SJCRH30 (cell line): ENCODE measurements at regions not wholly inside any gene's neighbourhood (a gene's known extent, or its start where the extent isn't known, plus 50 kb on each side); places are given as distances from the start of the nearest gene placed in this dataset.

Experiments
- DNase-seq, 2 experiments: peaks; one replicate each; pipeline ENCODE4 v3.0.0-alpha.2; 2015 to 2020
- H3K27ac ChIP-seq: fragments of 250-450 bp; sonication (Bioruptor Pico); 2 replicates; pipeline ENCODE4 v1.5.1; 2020; ENCODE audit warnings: mild to moderate bottlenecking, moderate library complexity
- H3K27me3 ChIP-seq: fragments of 250-450 bp; sonication (Bioruptor Pico); 2 replicates; pipeline ENCODE4 v1.5.1; 2020; ENCODE audit warnings: mild to moderate bottlenecking, moderate library complexity
- H3K36me3 ChIP-seq: fragments of 250-450 bp; sonication (Bioruptor Pico); 2 replicates; pipeline ENCODE4 v1.5.1; 2020; ENCODE audit warnings: mild to moderate bottlenecking, moderate library complexity
- H3K4me1 ChIP-seq: fragments of 250-450 bp; sonication (Bioruptor Pico); 2 replicates; pipeline ENCODE4 v1.5.1; 2020; ENCODE audit warnings: mild to moderate bottlenecking, moderate library complexity
- H3K4me3 ChIP-seq: fragments of 250-450 bp; sonication (Bioruptor Pico); 2 replicates; pipeline ENCODE4 v1.5.1; 2020; ENCODE audit warnings: mild to moderate bottlenecking, moderate library complexity
- H3K9me3 ChIP-seq: fragments of 250-450 bp; sonication (Bioruptor Pico); replicated peaks from 2 replicates; pipeline ENCODE4 v1.5.1; 2020; ENCODE audit warnings: mild to moderate bottlenecking, moderate library complexity

DNA sequence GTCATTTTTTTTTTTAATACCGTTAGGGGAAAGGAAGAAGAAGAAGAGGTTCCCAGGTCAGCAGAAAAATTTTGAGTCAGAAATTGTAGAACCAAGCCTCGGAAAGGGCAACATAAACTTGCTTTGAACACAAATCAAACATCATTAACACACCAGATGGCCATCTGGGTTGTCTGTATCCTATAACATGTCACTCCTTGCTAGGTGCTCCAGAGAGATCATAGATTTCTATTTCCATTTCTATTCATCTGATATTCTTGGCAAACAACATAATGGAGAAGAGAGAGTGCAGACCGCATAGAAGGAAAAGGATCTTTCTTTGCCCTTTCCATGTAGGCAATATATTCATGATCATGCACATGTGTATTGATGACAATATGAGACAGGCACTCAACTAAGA is 129.5 kb upstream of the STT3B start:
- no peaks in the 10 kb centered on the region for H3K4me1 ChIP-seq
- no peaks in the 10 kb centered on the region for H3K9me3 ChIP-seq
- no peaks in the 10 kb centered on the region for H3K36me3 ChIP-seq
- no peak overlapping the region for H3K4me3 ChIP-seq
- no peaks in the 10 kb centered on the region for H3K27me3 ChIP-seq
- DNase-seq, result no peak
- H3K27ac ChIP-seq, result no peak overlapping the region

DNA sequence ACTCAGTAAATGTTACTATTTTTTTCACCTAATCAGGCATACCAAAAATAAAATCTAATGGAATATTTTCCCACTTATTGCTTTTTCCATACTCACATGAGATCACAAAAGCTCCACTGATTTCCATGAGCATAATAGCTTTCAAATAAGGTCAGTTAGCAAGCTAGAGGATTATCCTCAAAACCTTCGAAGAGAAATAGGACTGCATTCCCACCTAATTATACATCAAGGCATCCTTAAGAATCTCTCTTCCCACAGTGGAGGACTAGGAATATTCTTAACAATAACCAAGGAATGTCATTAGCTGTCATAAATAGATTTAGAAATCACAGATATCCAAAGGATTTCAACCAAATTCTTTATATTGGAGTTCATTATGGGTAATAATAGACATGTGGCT is 127.9 kb upstream of the STT3B start:
- no peak overlapping the region for H3K4me3 ChIP-seq
- H3K27me3 ChIP-seq, result no peaks in the 10 kb centered on the region
- no peaks in the 10 kb centered on the region for H3K4me1 ChIP-seq
- DNase-seq, result no peak
- H3K9me3 ChIP-seq, result no peaks in the 10 kb centered on the region
- H3K36me3 ChIP-seq, result no peaks in the 10 kb centered on the region
- H3K27ac ChIP-seq, result no peak overlapping the region

DNA sequence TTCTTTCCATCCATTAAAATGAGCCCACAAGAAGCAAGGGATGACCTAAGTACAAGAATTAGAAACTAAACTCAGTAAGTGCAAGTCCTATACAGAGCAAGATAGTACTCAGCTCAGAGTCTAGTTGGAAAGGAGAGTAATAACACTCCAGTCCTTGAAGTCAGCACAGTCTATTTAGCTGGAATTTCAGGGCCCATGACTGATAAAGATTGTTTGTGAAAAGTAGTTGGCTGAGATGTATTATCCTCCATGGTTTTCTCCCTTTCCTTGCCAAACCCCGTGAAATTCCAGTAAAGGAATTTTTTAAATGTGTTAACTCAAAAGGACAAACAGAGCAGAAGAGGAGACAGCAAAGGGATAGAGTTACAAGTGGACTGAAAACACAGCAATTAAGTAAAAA is 127.2 kb upstream of the STT3B start:
- Histone ChIP-seq H3K27me3 (no peaks in the 10 kb centered on the region), H3K36me3 (no peaks in the 10 kb centered on the region), H3K9me3 (no peaks in the 10 kb centered on the region), H3K27ac (no peak overlapping the region), H3K4me3 (no peak overlapping the region), H3K4me1 (no peaks in the 10 kb centered on the region)
- no peak for DNase-seq

DNA sequence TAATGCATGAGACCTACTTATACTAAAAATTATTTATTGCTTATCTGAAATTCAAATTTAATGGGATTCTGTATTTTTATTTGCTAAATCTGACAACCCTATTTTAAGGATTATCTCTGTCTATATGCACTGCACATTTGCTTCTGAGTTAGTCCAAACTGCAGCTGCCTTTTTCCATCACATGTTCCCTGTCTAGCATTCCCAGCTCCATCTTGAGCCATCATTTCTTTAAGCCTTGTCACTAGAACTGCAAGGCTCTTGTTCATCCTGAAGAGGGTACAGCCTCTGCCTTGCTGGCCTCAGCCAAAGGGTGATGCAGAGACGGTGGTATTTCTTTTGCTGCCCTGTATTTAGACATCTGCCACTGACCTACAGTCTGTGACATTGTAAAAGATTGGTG is 125.8 kb upstream of the STT3B start:
- DNase-seq, result peak; percentile 17 to 47
- Histone ChIP-seq H3K4me3 (no peak overlapping the region), H3K27ac (no peak overlapping the region), H3K36me3 (no peaks in the 10 kb centered on the region), H3K27me3 (no peaks in the 10 kb centered on the region), H3K9me3 (no peaks in the 10 kb centered on the region), H3K4me1 (no peaks in the 10 kb centered on the region)

DNA sequence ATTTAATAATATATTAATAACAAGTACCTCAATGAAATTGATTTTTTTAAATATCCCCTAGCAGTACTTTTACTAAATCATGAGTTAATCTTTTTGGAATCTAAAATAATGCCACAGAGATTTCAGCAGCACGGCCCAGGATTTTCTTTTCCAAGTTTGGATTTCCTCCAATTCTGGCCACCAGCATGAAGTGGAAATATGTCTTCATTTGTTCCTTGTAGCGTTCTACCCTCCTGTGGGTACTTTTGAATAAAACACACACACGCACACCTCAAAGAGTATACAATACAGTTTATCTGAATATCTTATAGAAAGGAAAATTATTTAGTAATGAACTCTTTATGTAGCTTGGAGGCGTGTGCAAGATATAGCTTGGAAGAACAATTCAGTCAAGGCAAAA is 125.1 kb upstream of the STT3B start:
- no peaks in the 10 kb centered on the region for H3K9me3 ChIP-seq
- no peaks in the 10 kb centered on the region for H3K27me3 ChIP-seq
- no peak overlapping the region for H3K4me3 ChIP-seq
- H3K27ac ChIP-seq, result no peak overlapping the region
- H3K36me3 ChIP-seq, result no peaks in the 10 kb centered on the region
- no peak for DNase-seq
- no peaks in the 10 kb centered on the region for H3K4me1 ChIP-seq

DNA sequence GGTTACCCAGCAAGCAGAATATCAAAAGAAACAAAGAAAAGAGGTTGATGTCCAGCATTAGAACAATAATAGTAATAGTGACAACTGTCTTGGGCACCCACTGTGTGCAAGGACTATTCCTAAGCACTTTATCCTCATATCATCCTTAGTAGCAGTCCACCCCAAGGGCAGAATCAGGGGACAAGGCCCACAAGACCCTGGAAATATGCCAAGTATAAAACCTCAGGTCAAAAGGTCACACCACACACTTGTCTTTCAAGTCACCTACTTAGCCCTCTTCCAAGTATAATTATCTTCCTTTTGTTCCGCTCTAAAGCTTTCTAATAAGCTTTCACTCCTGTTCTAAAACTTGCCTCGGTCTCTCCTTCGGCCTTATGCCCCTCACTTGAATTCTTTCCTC is 124.0 kb upstream of the STT3B start:
- no peaks in the 10 kb centered on the region for H3K27me3 ChIP-seq
- peak; percentile 6 to 39 for DNase-seq

DNA sequence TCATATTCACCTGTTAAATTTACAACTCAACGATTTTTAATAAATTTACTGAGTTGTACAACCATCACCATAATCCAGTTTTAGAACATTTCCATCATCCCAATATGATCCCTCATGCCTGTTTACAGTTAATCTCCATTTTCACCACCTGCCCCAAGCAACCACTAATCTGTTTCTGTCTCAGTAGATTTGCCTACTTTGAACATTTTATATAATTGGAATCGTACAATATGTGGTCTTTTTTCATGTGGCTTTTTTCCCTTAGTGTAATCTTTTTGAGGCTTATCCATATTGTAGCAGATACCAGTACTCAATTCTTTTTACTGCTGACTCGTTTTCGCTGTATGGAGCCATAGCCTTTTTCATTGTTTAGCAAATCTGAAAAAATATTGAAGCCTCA is 123.3 kb upstream of the STT3B start:
- no peak for DNase-seq
- Histone ChIP-seq H3K27ac (no peak overlapping the region), H3K4me3 (no peak overlapping the region), H3K9me3 (no peaks in the 10 kb centered on the region), H3K36me3 (no peaks in the 10 kb centered on the region), H3K4me1 (no peaks in the 10 kb centered on the region), H3K27me3 (no peaks in the 10 kb centered on the region)

More for the DNA sequence above, 124.0 kb upstream of the STT3B start:
- Histone ChIP-seq H3K36me3 (no peaks in the 10 kb centered on the region), H3K4me3 (no peak overlapping the region), H3K27ac (no peak overlapping the region), H3K9me3 (no peaks in the 10 kb centered on the region), H3K4me1 (no peaks in the 10 kb centered on the region)

DNA sequence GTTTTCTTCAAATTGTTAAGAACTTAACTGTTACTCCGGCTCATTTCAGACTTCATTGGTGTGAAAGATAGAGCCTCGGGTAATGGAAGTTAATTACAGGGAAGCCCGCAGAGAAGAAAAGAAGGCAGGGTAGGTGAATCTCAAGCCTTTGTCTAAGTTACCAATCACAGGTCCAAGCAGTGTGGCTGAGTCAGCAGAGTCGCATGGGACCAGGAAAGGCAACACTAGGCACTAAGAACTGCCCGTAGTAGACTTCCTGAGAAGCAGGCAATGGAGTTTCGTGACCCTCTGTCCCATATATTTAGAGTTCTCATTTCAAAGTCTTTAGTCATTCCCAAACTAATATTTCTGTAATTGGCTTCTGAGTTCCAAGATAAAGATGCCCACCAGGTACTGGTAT is 122.9 kb upstream of the STT3B start:
- H3K4me3 ChIP-seq, result no peak overlapping the region
- no peaks in the 10 kb centered on the region for H3K27me3 ChIP-seq
- H3K27ac ChIP-seq, result no peak overlapping the region
- H3K4me1 ChIP-seq, result no peaks in the 10 kb centered on the region
- no peaks in the 10 kb centered on the region for H3K36me3 ChIP-seq
- no peaks in the 10 kb centered on the region for H3K9me3 ChIP-seq
- DNase-seq, result no peak

DNA sequence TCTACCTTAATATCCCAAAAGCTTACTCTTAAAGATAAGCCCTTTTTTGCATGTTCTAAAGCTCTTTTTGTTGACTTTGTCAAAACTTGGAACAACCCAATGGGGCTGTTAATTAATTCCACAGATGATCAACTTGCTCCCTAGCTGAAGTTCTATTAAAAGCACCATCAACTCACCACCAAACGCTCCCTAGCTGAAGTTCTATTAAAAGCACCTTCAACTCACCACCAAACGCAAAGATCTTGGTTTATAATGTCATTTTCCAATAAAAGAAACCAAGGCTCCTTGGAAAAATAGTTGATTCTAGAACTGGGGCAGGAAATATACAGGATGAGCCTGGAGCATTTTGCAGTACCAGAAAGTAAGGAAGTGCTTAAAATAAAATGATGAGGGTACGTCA is 122.3 kb upstream of the STT3B start:
- Histone ChIP-seq H3K27me3 (no peaks in the 10 kb centered on the region), H3K27ac (no peak overlapping the region), H3K36me3 (no peaks in the 10 kb centered on the region), H3K4me1 (no peaks in the 10 kb centered on the region), H3K9me3 (no peaks in the 10 kb centered on the region), H3K4me3 (no peak overlapping the region)
- no peak for DNase-seq

DNA sequence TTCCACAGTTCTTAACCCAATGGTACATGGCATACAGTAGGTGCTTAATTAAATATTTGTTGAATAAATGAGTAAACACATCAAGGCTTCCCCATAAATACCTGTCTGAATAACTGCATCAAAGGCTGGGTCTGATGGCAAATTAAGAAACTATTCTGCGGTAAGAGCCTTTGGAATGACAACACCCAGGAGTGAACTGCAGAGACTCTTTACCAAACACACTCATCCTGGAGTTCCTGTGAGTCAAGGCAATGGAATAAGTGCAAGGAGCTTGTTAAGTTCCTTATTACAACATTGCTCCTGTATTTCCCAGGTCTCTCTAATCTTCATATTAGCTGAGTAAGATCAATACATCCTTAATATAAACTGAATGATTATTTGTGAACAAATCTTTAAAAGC is 119.9 kb upstream of the STT3B start:
- Histone ChIP-seq H3K9me3 (no peaks in the 10 kb centered on the region), H3K4me3 (no peak overlapping the region), H3K27me3 (no peaks in the 10 kb centered on the region), H3K27ac (no peak overlapping the region), H3K4me1 (no peaks in the 10 kb centered on the region), H3K36me3 (no peaks in the 10 kb centered on the region)
- no peak for DNase-seq

DNA sequence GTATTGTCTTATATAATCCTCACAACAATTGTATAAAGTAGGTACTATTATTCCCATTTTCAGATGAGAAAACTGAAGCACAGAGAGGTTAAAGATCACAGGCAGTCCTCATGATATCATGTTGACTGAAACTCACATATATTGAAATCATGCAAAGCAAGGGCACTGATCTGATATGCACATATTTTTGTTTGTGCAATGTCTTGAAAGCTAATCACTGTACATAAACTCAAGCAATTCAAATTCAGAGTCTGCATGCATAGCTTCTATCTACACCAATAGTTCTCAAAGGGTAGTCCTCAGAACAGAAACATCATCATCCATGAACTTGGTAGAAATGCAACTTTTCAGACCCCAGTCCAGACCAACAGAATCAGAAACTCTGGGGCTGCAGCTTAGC is 119.2 kb upstream of the STT3B start:
- DNase-seq, result no peak
- H3K36me3 ChIP-seq, result no peaks in the 10 kb centered on the region
- H3K4me3 ChIP-seq, result no peak overlapping the region
- H3K9me3 ChIP-seq, result no peaks in the 10 kb centered on the region
- no peaks in the 10 kb centered on the region for H3K27me3 ChIP-seq
- no peaks in the 10 kb centered on the region for H3K4me1 ChIP-seq
- H3K27ac ChIP-seq, result no peak overlapping the region

DNA sequence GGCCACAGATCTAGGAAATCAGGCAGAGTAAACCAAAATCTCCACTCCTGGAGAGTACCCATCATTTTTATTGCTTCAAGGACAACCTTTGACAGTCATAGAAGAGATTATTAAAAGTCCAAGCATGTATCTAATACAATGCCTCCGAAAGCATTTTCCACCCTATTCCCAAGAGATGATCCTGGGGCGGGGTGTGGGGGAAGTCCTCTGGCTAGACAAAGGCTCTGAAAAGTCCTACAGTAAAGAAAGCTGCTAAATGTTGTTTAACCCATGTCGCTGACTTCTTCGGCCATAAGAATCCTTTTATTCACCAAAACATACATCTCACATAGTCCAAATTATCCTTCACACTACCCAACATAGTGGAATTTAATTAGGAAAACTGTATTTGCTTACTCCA is 115.7 kb upstream of the STT3B start:
- H3K27ac ChIP-seq, result no peak overlapping the region
- no peaks in the 10 kb centered on the region for H3K27me3 ChIP-seq
- no peaks in the 10 kb centered on the region for H3K36me3 ChIP-seq
- H3K9me3 ChIP-seq, result no peaks in the 10 kb centered on the region
- H3K4me3 ChIP-seq, result no peak overlapping the region
- DNase-seq, result no peak
- no peaks in the 10 kb centered on the region for H3K4me1 ChIP-seq

DNA sequence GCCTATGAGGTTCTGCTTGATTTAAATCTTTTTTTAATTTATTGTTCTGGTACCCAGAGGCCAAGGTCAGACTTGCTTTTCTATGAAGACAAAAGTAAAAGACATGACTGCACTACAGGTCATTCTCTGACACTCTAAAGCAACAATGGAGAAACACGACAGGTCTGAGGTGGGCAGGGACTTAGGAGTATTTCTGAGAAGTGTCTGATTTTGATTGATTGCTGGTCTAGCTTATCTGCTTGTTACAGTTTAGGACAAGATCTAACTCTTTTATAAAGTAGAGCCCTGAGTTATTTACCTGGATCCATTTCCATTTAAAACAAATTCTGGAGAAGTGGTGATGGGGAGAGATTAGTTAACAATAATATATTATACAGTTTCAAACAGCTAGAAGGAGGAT is 115.2 kb upstream of the STT3B start:
- H3K27me3 ChIP-seq, result no peaks in the 10 kb centered on the region
- no peak for DNase-seq
- no peaks in the 10 kb centered on the region for H3K9me3 ChIP-seq
- H3K27ac ChIP-seq, result no peak overlapping the region
- no peak overlapping the region for H3K4me3 ChIP-seq
- no peaks in the 10 kb centered on the region for H3K4me1 ChIP-seq
- no peaks in the 10 kb centered on the region for H3K36me3 ChIP-seq

DNA sequence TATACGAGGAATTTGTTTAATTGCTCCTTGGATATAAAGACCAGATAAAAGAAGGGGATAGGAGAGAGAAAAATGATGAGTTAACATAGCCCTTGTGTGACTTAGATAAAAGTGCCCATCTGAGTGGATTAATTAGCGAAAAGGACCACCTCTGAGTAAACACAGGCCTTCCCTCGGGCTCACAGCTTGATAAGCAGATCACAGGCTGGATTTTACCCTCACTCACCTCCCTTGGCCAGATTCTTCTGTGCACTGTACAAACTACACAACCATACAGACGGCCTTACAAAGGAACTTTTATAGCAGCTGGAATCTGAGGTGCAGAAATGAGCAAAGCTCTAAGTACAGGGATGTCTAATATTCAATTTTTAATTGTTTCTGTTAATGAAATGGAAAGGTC is 112.4 kb upstream of the STT3B start:
- H3K4me1 ChIP-seq, result no peaks in the 10 kb centered on the region
- no peaks in the 10 kb centered on the region for H3K9me3 ChIP-seq
- no peaks in the 10 kb centered on the region for H3K27me3 ChIP-seq
- DNase-seq, result no peak
- no peaks in the 10 kb centered on the region for H3K36me3 ChIP-seq
- no peak overlapping the region for H3K4me3 ChIP-seq
- H3K27ac ChIP-seq, result no peak overlapping the region

DNA sequence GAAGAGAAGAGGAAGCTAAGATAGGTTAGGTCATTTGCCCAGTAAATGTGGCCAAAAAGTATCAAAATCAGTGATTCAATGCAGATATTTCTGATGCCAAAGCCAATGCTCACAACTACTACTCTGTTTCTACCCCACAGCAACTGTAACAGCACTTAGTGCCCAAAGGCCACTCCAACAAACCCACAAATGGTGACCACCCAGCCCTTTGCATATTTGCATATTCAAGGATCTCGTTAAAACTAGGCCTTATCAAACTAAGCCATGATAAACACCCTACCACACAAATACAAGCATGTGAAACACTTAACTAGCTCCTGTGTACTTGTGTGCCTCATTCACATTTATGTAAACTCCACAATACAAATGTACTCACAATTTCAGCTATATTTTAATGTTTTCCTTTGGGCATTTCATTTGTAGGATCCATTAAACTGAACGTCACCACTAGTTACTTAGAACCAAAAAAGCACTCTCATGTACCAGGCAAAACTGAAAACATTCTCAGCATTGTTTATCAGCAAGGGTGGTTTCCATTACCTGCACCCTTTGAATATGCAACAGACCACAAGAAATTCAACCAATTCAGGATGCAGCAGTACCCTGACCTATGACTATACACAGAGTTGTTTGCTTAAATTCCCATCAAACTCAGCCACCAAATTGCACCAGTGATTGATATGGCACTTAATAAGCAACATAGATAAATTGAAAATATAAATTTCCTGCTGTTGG is 111.2 kb upstream of the STT3B start:
- Histone ChIP-seq H3K36me3 (no peaks in the 10 kb centered on the region), H3K27me3 (no peaks in the 10 kb centered on the region), H3K27ac (no peak overlapping the region), H3K4me1 (no peaks in the 10 kb centered on the region), H3K9me3 (no peaks in the 10 kb centered on the region), H3K4me3 (no peak overlapping the region)
- no peak for DNase-seq

DNA sequence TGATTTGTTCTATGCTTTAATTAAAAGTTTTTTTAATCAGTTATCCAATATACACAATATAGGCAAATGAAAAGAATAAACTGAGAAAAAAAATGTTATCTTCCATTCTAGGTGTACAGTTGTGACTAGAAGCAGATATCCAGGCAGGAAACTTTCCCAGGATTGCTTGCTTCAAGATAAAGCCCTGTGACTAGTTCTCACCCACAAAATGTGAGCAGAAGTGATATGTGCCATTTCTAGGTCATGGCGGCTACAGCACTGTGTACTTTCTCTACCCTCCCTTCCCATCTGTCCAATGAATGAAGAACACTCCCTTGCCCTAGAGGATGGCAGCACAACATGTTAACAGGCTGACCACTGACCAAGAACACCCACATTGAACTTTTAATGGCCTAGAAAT is 110.5 kb upstream of the STT3B start:
- no peaks in the 10 kb centered on the region for H3K9me3 ChIP-seq
- no peak for DNase-seq
- no peaks in the 10 kb centered on the region for H3K4me1 ChIP-seq
- no peaks in the 10 kb centered on the region for H3K27me3 ChIP-seq
- no peak overlapping the region for H3K27ac ChIP-seq
- H3K4me3 ChIP-seq, result no peak overlapping the region
- no peaks in the 10 kb centered on the region for H3K36me3 ChIP-seq
